Activated CD4-positive, CD25-positive, alpha-beta regulatory T cell treated with anti-CD3 and anti-CD28 coated beads, Interleukin-2, amount 50 U/mL, for 24 hours (primary cell): ENCODE measurements at regions not wholly inside any gene's neighbourhood (a gene's known extent, or its start where the extent isn't known, plus 50 kb on each side); places are given as distances from the start of the nearest gene placed in this dataset.

Experiments
- ATAC-seq, 2 donors: fragments of 150-1000 bp; cut with Tn5 transposase; one replicate each; pipeline ENCODE4 v1.10.0; 2021; ENCODE audit warnings: mild to moderate bottlenecking in 1 of 2, moderate library complexity in 1 of 2

- ATAC-seq: no peak
Observed at GRCh38 chr20:11188843-11189603, 515.2 kb upstream of the JAG1 start.

GRCh38 chr20:11190741-11191140, 516.9 kb upstream of the JAG1 start:
- no peak for ATAC-seq

- no peak for ATAC-seq
Observed at GRCh38 chr20:11192106-11192505, 518.3 kb upstream of the JAG1 start.

GRCh38 chr20:11193241-11193640, 519.4 kb upstream of the JAG1 start:
- ATAC-seq: no peak

GRCh38 chr20:11195169-11195568, 521.4 kb upstream of the JAG1 start:
- no peak for ATAC-seq

- no peak for ATAC-seq
Observed at GRCh38 chr20:11195899-11196558, 522.2 kb upstream of the JAG1 start.

GRCh38 chr20:11197851-11198250, 524.1 kb upstream of the JAG1 start:
- no peak for ATAC-seq

GRCh38 chr20:11200423-11200822, 526.6 kb upstream of the JAG1 start:
- no peak for ATAC-seq

GRCh38 chr20:11204926-11205768, 531.3 kb upstream of the JAG1 start:
- peak; percentile 32 to 36 for ATAC-seq

- no peak for ATAC-seq
Observed at GRCh38 chr20:11205769-11206362, 532.1 kb upstream of the JAG1 start.

- ATAC-seq: no peak
Observed at GRCh38 chr20:11207749-11208502, 534.1 kb upstream of the JAG1 start.

- no peak for ATAC-seq
Observed at GRCh38 chr20:11210611-11211010, 536.8 kb upstream of the JAG1 start.

- ATAC-seq: no peak
Observed at GRCh38 chr20:11212272-11212671, 538.5 kb upstream of the JAG1 start.

GRCh38 chr20:11212902-11213301, 539.1 kb upstream of the JAG1 start:
- ATAC-seq: no peak

GRCh38 chr20:11214256-11214840, 540.5 kb upstream of the JAG1 start:
- ATAC-seq: no peak

GRCh38 chr20:11216451-11217314, 542.9 kb upstream of the JAG1 start:
- no peak for ATAC-seq

GRCh38 chr20:11217326-11218172, 543.8 kb upstream of the JAG1 start:
- ATAC-seq: no peak

- ATAC-seq: no peak
Observed at GRCh38 chr20:11218173-11218680, 544.4 kb upstream of the JAG1 start.

- ATAC-seq: no peak
Observed at GRCh38 chr20:11219192-11219591, 545.4 kb upstream of the JAG1 start.

GRCh38 chr20:11221046-11221445, 547.2 kb upstream of the JAG1 start:
- no peak for ATAC-seq
